HepG2 (cell line): ENCODE measurements at regions not wholly inside any gene's neighbourhood (a gene's known extent, or its start where the extent isn't known, plus 50 kb on each side); places are given as distances from the start of the nearest gene placed in this dataset.

Experiments used
- ATF2 ChIP-seq: sonication (generic); formaldehyde crosslinking; IDR thresholded peaks from 2 replicates; pipeline ENCODE4 v1.4.0; 2020; ENCODE audit warnings: missing genetic modification reagents
- ATF3 ChIP-seq: sonication (generic); formaldehyde crosslinking; IDR thresholded peaks from 2 replicates; pipeline ENCODE4 v1.4.0; 2020; ENCODE audit warnings: missing genetic modification reagents
- CCAR2 ChIP-seq: fragments of 200-400 bp; formaldehyde crosslinking; optimal IDR thresholded peaks from 2 replicates; pipeline ENCODE3; 2018; ENCODE audit warnings: low read depth, mild to moderate bottlenecking, low read length, moderate library complexity
- CHD4 ChIP-seq: fragments of 200-600 bp; sonication (generic); IDR thresholded peaks from 2 replicates; pipeline ENCODE4 v1.7.0; 2017; ENCODE audit warnings: mild to moderate bottlenecking, low read length, borderline replicate concordance
- CTCF ChIP-seq: sonication (generic); formaldehyde crosslinking; IDR thresholded peaks from 2 replicates; pipeline ENCODE4 v1.5.0; 2020; ENCODE audit warnings: mild to moderate bottlenecking, missing genetic modification reagents, moderate library complexity
- GMEB2 ChIP-seq: IDR thresholded peaks from 2 replicates; pipeline ENCODE4 v1.6.1; 2016; ENCODE audit warnings: missing biosample characterization, missing genetic modification reagents, low read depth
- JUN ChIP-seq: sonication (generic); formaldehyde crosslinking; IDR thresholded peaks from 2 replicates; pipeline ENCODE4 v1.4.0; 2020; ENCODE audit warnings: mild to moderate bottlenecking, missing genetic modification reagents
- ZNF160 ChIP-seq: sonication (generic); formaldehyde crosslinking; IDR thresholded peaks from 2 replicates; pipeline ENCODE4 v1.8.0; 2022; ENCODE audit warnings: mild to moderate bottlenecking, inconsistent platforms, missing genetic modification reagents
- ZNF780A ChIP-seq: sonication (generic); formaldehyde crosslinking; IDR thresholded peaks from 2 replicates; pipeline ENCODE4 v1.8.0; 2022; ENCODE audit warnings: mild to moderate bottlenecking, missing genetic modification reagents, moderate library complexity

GRCh38 chr2:238524426-238524983, 97.8 kb downstream of the ASB1 start:
- TF ChIP-seq ZNF160, result no peak
- no peak for TF ChIP-seq JUN (CRISPR knock-in tag)
- TF ChIP-seq CTCF (CRISPR knock-in tag), result no peak
- TF ChIP-seq CHD4, result no peak
- no peak for TF ChIP-seq ATF2 (CRISPR knock-in tag)
- no peak for TF ChIP-seq GMEB2 (CRISPR knock-in tag)
- TF ChIP-seq CCAR2, result no peak
- no peak for TF ChIP-seq ATF3 (CRISPR knock-in tag)
- no peak for TF ChIP-seq ZNF780A (CRISPR knock-in tag)
